Middle frontal gyrus (tissue), 1 donor: ENCODE measurements at regions not wholly inside any gene's neighbourhood (a gene's known extent, or its start where the extent isn't known, plus 50 kb on each side); places are given as distances from the start of the nearest gene placed in this dataset.

Experiments
- DNase-seq: peaks from one replicate; pipeline ENCODE4 v3.0.0-alpha.2; 2015; ENCODE audit warnings: low spot score; ENCODE audit errors: extremely low spot score

GRCh38 chr9:81532251-81532650 is 157.1 kb downstream of the TLE1 start:
- no peak for DNase-seq

- no peak for DNase-seq
Observed at GRCh38 chr9:81531511-81531910, 157.8 kb downstream of the TLE1 start.

GRCh38 chr9:81530846-81531245 is 158.5 kb downstream of the TLE1 start:
- DNase-seq: no peak

- DNase-seq: no peak
Observed at GRCh38 chr9:81530310-81530810, 159.0 kb downstream of the TLE1 start.

- DNase-seq: no peak
Observed at GRCh38 chr9:81529556-81530193, 159.7 kb downstream of the TLE1 start.

GRCh38 chr9:81526587-81526986 is 162.8 kb downstream of the TLE1 start:
- DNase-seq: no peak

- DNase-seq: peak; percentile 32
Observed at GRCh38 chr9:81522716-81523551, 166.4 kb downstream of the TLE1 start.

- DNase-seq: no peak
Observed at GRCh38 chr9:81521892-81522291, 167.5 kb downstream of the TLE1 start.

- DNase-seq: no peak
Observed at GRCh38 chr9:81519816-81520495, 169.4 kb downstream of the TLE1 start.

- no peak for DNase-seq
Observed at GRCh38 chr9:81517954-81518353, 171.4 kb downstream of the TLE1 start.

- no peak for DNase-seq
Observed at GRCh38 chr9:81513059-81513458, 176.3 kb downstream of the TLE1 start.

- DNase-seq: no peak
Observed at GRCh38 chr9:81512641-81513040, 176.7 kb downstream of the TLE1 start.

- DNase-seq: no peak
Observed at GRCh38 chr9:81508476-81508875, 180.9 kb downstream of the TLE1 start.

GRCh38 chr9:81506941-81507864 is 182.1 kb downstream of the TLE1 start:
- no peak for DNase-seq

- DNase-seq: no peak
Observed at GRCh38 chr9:81499594-81499993, 189.8 kb downstream of the TLE1 start.

- DNase-seq: no peak
Observed at GRCh38 chr9:81499021-81499454, 190.3 kb downstream of the TLE1 start.

- no peak for DNase-seq
Observed at GRCh38 chr9:81498576-81498975, 190.8 kb downstream of the TLE1 start.

GRCh38 chr9:81497091-81497490 is 192.3 kb downstream of the TLE1 start:
- DNase-seq: no peak

- DNase-seq: no peak
Observed at GRCh38 chr9:81492710-81493447, 196.5 kb downstream of the TLE1 start.

GRCh38 chr9:81490605-81491331 is 198.6 kb downstream of the TLE1 start:
- no peak for DNase-seq
